AG20443 (cell line): ENCODE measurements at regions not wholly inside any gene's neighbourhood (a gene's known extent, or its start where the extent isn't known, plus 50 kb on each side); places are given as distances from the start of the nearest gene placed in this dataset.
"Not testable (repeated sequence)": the region's sequence is repeated elsewhere in the genome, so short reads cannot be mapped to it uniquely, and the experiment has no call there.

Experiments
- DNase-seq: peaks from one replicate; pipeline ENCODE4 v3.0.0; 2012; ENCODE audit warnings: low spot score, mixed read lengths

- no peak for DNase-seq
Observed at GRCh38 chr4:100631281-100631968, 113.6 kb upstream of the EMCN start.

GRCh38 chr4:100630341-100630740, 112.5 kb upstream of the EMCN start:
- DNase-seq = no peak

GRCh38 chr4:100609810-100610209, 92.0 kb upstream of the EMCN start:
- DNase-seq = no peak

GRCh38 chr4:100608651-100609050, 90.8 kb upstream of the EMCN start:
- not testable (repeated sequence) for DNase-seq

GRCh38 chr4:100605144-100605543, 87.3 kb upstream of the EMCN start:
- DNase-seq = no peak

GRCh38 chr4:100593935-100594334, 76.1 kb upstream of the EMCN start:
- DNase-seq = no peak

GRCh38 chr4:100591161-100591876, 73.5 kb upstream of the EMCN start:
- DNase-seq = no peak

GRCh38 chr4:100590325-100590724, 72.5 kb upstream of the EMCN start:
- DNase-seq = no peak

GRCh38 chr4:100588076-100588475, 70.3 kb upstream of the EMCN start:
- no peak for DNase-seq

GRCh38 chr4:100582146-100582545, 64.3 kb upstream of the EMCN start:
- no peak for DNase-seq

- DNase-seq = no peak
Observed at GRCh38 chr4:100581337-100581736, 63.5 kb upstream of the EMCN start.

- DNase-seq = no peak
Observed at GRCh38 chr4:100576570-100576969, 58.7 kb upstream of the EMCN start.

- DNase-seq = no peak
Observed at GRCh38 chr4:100574607-100575006, 56.8 kb upstream of the EMCN start.

- DNase-seq = no peak
Observed at GRCh38 chr4:100569196-100569595, 51.4 kb upstream of the EMCN start.
